GM19043 (cell line): ENCODE measurements at regions not wholly inside any gene's neighbourhood (a gene's known extent, or its start where the extent isn't known, plus 50 kb on each side); places are given as distances from the start of the nearest gene placed in this dataset.
"Not testable (repeated sequence)": the region's sequence is repeated elsewhere in the genome, so short reads cannot be mapped to it uniquely, and the experiment has no call there.

ENCODE experiments used
- ATAC-seq: cut with Tn5 transposase; IDR thresholded peaks from one replicate; pipeline ENCODE4 v1.9.1; 2021; ENCODE audit warnings: low read depth; ENCODE audit not compliant: unreplicated experiment

- no peak for ATAC-seq
Measured at GRCh38 chr6:170039156-170040114, 251.4 kb downstream of the DLL1 start.

- ATAC-seq = no peak
Measured at GRCh38 chr6:170038708-170039107, 252.2 kb downstream of the DLL1 start.

GRCh38 chr6:170038251-170038650 lies 252.6 kb downstream of the DLL1 start:
- ATAC-seq = no peak

- ATAC-seq = no peak
Measured at GRCh38 chr6:170037541-170038250, 253.2 kb downstream of the DLL1 start.

GRCh38 chr6:170036916-170037315 lies 254.0 kb downstream of the DLL1 start:
- no peak for ATAC-seq

- ATAC-seq = not testable (repeated sequence)
Measured at GRCh38 chr6:170036367-170036766, 254.5 kb downstream of the DLL1 start.

- ATAC-seq = no peak
Measured at GRCh38 chr6:170035901-170036304, 255.0 kb downstream of the DLL1 start.

GRCh38 chr6:170035044-170035443 lies 255.8 kb downstream of the DLL1 start:
- ATAC-seq = no peak

GRCh38 chr6:170034294-170034693 lies 256.6 kb downstream of the DLL1 start:
- ATAC-seq = no peak

- no peak for ATAC-seq
Measured at GRCh38 chr6:170033666-170034065, 257.2 kb downstream of the DLL1 start.

GRCh38 chr6:170032706-170033309 lies 258.1 kb downstream of the DLL1 start:
- no peak for ATAC-seq

GRCh38 chr6:170032197-170032596 lies 258.7 kb downstream of the DLL1 start:
- no peak for ATAC-seq

GRCh38 chr6:170031684-170032121 lies 259.2 kb downstream of the DLL1 start:
- no peak for ATAC-seq

- no peak for ATAC-seq
Measured at GRCh38 chr6:170030821-170031471, 259.9 kb downstream of the DLL1 start.

- no peak for ATAC-seq
Measured at GRCh38 chr6:170030284-170030815, 260.5 kb downstream of the DLL1 start.

GRCh38 chr6:170029416-170030283 lies 261.2 kb downstream of the DLL1 start:
- ATAC-seq = no peak

- no peak for ATAC-seq
Measured at GRCh38 chr6:170028629-170029345, 262.1 kb downstream of the DLL1 start.

- no peak for ATAC-seq
Measured at GRCh38 chr6:170027647-170028043, 263.2 kb downstream of the DLL1 start.
